ENCODE measurements at regions not wholly inside any gene's neighbourhood (a gene's known extent, or its start where the extent isn't known, plus 50 kb on each side); places are given as distances from the start of the nearest gene placed in this dataset.

DNA sequence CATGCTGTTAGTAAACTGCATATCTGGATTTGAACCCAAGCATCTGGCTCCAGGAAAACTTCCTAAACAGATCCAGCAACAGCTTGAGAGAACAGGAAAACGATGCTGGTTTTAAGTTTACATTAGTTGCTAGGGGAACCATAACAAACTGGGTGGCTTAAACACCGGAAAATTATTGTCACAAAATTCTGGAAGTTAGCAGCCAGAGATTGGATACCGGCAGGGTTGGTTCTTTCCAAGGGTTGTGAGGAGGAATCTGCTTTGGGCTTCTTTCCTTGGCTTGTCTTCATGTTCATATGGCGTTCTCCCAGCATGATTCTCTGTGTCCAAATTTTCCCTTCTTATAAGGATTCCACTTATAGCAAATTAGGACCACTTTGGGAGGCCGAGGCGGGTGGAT lies 276.9 kb upstream of the TOM1L1 start:
- TF ChIP-seq, protein P1, sequence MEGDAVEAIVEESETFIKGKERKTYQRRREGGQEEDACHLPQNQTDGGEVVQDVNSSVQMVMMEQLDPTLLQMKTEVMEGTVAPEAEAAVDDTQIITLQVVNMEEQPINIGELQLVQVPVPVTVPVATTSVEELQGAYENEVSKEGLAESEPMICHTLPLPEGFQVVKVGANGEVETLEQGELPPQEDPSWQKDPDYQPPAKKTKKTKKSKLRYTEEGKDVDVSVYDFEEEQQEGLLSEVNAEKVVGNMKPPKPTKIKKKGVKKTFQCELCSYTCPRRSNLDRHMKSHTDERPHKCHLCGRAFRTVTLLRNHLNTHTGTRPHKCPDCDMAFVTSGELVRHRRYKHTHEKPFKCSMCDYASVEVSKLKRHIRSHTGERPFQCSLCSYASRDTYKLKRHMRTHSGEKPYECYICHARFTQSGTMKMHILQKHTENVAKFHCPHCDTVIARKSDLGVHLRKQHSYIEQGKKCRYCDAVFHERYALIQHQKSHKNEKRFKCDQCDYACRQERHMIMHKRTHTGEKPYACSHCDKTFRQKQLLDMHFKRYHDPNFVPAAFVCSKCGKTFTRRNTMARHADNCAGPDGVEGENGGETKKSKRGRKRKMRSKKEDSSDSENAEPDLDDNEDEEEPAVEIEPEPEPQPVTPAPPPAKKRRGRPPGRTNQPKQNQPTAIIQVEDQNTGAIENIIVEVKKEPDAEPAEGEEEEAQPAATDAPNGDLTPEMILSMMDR (IDR thresholded peaks at IDR 0.05), result no peak
- no peak for TF ChIP-seq POLR2A (IDR thresholded peaks at IDR 0.05)

Data from lower leg skin (tissue), 3 donors.